HepG2 (cell line): ENCODE measurements at regions not wholly inside any gene's neighbourhood (a gene's known extent, or its start where the extent isn't known, plus 50 kb on each side); places are given as distances from the start of the nearest gene placed in this dataset.

ENCODE experiments used
- ESRRA ChIP-seq: sonication (generic); formaldehyde crosslinking; IDR thresholded peaks from 2 replicates; pipeline ENCODE4 v1.5.1; 2020; ENCODE audit warnings: mild to moderate bottlenecking, low read depth, missing genetic modification reagents
- TP53 ChIP-seq: sonication (generic); formaldehyde crosslinking; conservative IDR thresholded peaks from 2 replicates; pipeline ENCODE4 v1.4.0; 2020; ENCODE audit warnings: missing genetic modification reagents
- ZBTB1 ChIP-seq: sonication (generic); formaldehyde crosslinking; IDR thresholded peaks from 2 replicates; pipeline ENCODE4 v1.4.0; 2020; ENCODE audit warnings: missing genetic modification reagents, borderline replicate concordance
- TF ChIP-seq, protein P1 (sequence below): IDR thresholded peaks from 2 replicates; pipeline ENCODE4 v1.6.1; 2016
- TF ChIP-seq, protein P2 (sequence below): IDR thresholded peaks from 2 replicates; pipeline ENCODE4 v1.6.1; 2016; ENCODE audit warnings: low read depth, control low read depth

- TF ChIP-seq TP53 (CRISPR knock-in tag): no peak
- no peak for TF ChIP-seq ESRRA (CRISPR knock-in tag)
- no peak for TF ChIP-seq ZBTB1 (CRISPR knock-in tag)
- TF ChIP-seq, protein P1, sequence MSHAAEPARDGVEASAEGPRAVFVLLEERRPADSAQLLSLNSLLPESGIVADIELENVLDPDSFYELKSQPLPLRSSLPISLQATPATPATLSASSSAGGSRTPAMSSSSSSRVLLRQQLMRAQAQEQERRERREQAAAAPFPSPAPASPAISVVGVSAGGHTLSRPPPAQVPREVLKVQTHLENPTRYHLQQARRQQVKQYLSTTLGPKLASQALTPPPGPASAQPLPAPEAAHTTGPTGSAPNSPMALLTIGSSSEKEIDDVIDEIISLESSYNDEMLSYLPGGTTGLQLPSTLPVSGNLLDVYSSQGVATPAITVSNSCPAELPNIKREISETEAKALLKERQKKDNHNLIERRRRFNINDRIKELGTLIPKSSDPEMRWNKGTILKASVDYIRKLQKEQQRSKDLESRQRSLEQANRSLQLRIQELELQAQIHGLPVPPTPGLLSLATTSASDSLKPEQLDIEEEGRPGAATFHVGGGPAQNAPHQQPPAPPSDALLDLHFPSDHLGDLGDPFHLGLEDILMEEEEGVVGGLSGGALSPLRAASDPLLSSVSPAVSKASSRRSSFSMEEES (CRISPR knock-in tag): no peak
- TF ChIP-seq, protein P2, sequence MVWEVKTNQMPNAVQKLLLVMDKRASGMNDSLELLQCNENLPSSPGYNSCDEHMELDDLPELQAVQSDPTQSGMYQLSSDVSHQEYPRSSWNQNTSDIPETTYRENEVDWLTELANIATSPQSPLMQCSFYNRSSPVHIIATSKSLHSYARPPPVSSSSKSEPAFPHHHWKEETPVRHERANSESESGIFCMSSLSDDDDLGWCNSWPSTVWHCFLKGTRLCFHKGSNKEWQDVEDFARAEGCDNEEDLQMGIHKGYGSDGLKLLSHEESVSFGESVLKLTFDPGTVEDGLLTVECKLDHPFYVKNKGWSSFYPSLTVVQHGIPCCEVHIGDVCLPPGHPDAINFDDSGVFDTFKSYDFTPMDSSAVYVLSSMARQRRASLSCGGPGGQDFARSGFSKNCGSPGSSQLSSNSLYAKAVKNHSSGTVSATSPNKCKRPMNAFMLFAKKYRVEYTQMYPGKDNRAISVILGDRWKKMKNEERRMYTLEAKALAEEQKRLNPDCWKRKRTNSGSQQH (CRISPR knock-in tag): no peak
These were observed 466.3 kb downstream of the DOK5 start for GRCh38 chr20:54941666-54942065.
